ENCODE measurements at regions not wholly inside any gene's neighbourhood (a gene's known extent, or its start where the extent isn't known, plus 50 kb on each side); places are given as distances from the start of the nearest gene placed in this dataset.

GRCh38 chr6:104596091-104596490 is 263.6 kb downstream of the HACE1 start:
- TF ChIP-seq POLR2A (IDR thresholded peaks at IDR 0.05) (no peak), POLR2AphosphoS5 (IDR thresholded peaks at IDR 0.05) (no peak)
- TF ChIP-seq, protein P1, sequence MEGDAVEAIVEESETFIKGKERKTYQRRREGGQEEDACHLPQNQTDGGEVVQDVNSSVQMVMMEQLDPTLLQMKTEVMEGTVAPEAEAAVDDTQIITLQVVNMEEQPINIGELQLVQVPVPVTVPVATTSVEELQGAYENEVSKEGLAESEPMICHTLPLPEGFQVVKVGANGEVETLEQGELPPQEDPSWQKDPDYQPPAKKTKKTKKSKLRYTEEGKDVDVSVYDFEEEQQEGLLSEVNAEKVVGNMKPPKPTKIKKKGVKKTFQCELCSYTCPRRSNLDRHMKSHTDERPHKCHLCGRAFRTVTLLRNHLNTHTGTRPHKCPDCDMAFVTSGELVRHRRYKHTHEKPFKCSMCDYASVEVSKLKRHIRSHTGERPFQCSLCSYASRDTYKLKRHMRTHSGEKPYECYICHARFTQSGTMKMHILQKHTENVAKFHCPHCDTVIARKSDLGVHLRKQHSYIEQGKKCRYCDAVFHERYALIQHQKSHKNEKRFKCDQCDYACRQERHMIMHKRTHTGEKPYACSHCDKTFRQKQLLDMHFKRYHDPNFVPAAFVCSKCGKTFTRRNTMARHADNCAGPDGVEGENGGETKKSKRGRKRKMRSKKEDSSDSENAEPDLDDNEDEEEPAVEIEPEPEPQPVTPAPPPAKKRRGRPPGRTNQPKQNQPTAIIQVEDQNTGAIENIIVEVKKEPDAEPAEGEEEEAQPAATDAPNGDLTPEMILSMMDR (IDR thresholded peaks at IDR 0.05) = no peak
